ENCODE measurements at regions not wholly inside any gene's neighbourhood (a gene's known extent, or its start where the extent isn't known, plus 50 kb on each side); places are given as distances from the start of the nearest gene placed in this dataset.

DNA sequence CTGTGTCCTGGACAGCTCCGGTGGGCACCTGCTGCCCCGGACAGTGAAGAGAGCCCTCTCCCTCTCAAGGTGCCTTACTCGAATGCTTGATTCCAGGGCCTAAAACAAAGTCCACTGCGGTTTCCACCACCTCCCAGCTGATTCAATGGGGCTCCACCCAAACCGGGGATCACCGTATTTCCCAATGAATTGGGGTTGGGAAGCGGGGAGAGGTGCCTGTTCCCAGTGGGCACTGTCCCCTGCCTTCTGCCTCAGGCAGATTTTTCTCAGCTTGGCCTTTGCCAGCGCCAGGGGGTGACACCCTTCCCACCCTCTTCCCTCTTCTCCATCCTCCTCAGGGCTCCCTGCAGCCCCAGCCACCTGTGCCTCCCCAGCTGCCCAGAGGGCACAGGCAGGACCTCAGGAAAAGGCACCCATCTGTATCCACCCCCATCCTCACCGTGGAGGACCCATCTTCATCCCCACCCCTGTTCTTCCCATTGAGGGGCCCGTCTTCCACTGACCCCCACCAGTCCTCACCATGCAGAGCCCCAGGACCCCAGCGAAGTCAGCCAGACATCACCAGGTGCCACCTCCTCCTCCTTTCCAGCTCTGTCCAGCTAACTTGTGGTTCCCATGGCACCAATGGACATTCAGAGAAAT, 66.7 kb upstream of the HPCAL1 start:
- TF ChIP-seq CTCF (IDR thresholded peaks at IDR 0.05) (no peak), EZH2 (IDR thresholded peaks at IDR 0.05; ENCODE audit: borderline replicate concordance, insufficient read depth, low read depth, low read length, poor library complexity, severe bottlenecking) (no peak)

Data from B cell (primary cell).